GM19043 (cell line): ENCODE measurements at regions not wholly inside any gene's neighbourhood (a gene's known extent, or its start where the extent isn't known, plus 50 kb on each side); places are given as distances from the start of the nearest gene placed in this dataset.

Source experiments
- ATAC-seq: cut with Tn5 transposase; IDR thresholded peaks from one replicate; pipeline ENCODE4 v1.9.1; 2021; ENCODE audit warnings: low read depth; ENCODE audit not compliant: unreplicated experiment

GRCh38 chr3:7793786-7794185, 707.8 kb upstream of the LMCD1 start:
- no peak for ATAC-seq

GRCh38 chr3:7798276-7798675, 703.3 kb upstream of the LMCD1 start:
- ATAC-seq = no peak

DNA sequence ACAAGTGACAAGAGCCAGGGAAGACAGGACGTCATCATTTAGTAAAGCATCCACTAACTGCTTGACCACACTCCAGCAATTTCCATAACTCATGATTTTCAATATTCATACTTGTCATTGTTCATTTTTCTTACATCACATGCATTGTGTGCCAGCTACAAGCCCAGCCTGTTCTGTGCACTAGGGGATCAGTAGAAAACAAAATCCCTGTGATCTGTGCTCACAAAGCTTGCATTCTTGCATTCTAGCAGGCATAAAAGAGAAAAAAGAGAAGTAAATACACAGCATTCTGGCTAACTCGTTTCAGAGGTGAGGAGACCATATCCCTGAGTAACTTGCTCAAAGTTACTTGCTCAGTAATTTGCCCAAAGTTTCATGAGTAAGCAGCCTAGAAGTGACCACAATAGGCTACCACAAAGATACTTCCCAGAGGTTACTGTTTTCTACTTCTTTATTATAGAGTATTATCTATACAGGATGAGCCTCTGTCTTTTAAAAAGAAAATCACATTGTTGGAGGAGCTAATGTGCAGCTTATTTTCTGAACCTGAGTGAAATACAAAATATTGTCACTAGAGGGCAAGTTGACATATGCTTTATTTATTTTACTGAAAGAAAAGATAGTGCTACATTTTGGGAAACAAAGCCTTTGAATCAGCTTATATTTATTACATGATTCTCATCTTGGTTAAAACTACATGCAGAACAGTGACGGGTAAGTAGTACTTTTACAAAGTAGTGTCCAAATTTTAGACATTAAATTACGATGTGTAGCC, 701.4 kb upstream of the LMCD1 start:
- no peak for ATAC-seq

GRCh38 chr3:7812490-7812889, 689.1 kb upstream of the LMCD1 start:
- ATAC-seq = no peak

- ATAC-seq = no peak
Measured at GRCh38 chr3:7813365-7813764, 688.3 kb upstream of the LMCD1 start.

DNA sequence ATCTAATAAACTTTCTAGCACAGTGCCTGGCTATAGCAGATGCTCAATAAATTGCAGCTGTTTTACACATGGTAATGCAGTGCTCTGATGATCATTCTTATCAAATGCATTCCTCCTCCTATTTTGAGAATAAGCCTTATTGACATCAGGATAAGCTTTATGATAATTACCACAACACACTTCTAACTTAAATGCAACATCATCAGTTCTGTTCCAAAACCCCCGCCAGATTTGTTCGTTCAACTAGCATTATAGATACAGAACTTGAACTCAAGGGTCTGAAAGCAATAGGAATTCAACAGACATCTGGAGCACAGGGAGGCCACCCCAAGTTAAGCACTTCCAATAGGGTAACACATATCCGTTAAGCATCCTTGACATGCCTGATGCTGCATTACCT, 684.4 kb upstream of the LMCD1 start:
- no peak for ATAC-seq

DNA sequence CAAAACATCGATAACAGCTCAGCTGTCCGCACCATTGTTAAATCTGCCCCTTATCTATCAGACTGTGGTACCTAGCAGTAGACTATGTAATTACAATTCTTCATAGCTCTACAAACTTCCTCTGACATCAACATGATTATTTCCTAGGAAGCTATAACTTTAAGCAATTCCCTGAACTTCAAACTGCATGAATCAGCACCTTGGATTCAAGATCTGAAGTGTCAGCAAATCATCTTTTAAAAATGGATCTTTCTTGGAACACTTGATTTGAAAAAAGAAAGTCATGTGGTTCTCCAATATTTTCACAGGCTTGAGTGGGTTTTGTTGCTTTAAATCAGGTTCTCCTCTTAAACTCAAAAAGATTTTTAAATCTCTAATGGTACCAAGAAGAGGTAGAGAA, 680.7 kb upstream of the LMCD1 start:
- ATAC-seq = no peak

DNA sequence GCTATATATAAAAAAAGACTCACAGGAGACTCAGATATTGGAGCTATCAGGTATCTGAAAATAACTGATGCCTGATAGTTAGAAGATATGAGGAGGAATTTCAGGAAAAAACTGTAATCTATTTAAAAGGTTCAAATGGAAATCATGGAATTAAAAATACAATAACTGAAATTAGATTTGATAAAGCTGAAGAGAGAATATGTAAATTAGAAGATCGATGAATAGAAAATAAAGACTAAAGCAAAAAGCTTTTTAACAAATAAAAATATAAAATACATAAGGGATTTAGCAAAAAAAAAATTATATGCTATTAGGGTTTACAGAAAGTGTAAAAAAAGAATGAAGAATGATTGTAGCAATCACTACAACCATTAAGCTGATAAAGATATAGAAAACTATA, 679.8 kb upstream of the LMCD1 start:
- no peak for ATAC-seq

GRCh38 chr3:7841451-7841850, 660.2 kb upstream of the LMCD1 start:
- no peak for ATAC-seq

- ATAC-seq = no peak
Measured at GRCh38 chr3:7843441-7843840, 658.2 kb upstream of the LMCD1 start.

GRCh38 chr3:7847021-7847420, 654.6 kb upstream of the LMCD1 start:
- ATAC-seq = no peak

GRCh38 chr3:7847521-7847920, 654.1 kb upstream of the LMCD1 start:
- no peak for ATAC-seq

DNA sequence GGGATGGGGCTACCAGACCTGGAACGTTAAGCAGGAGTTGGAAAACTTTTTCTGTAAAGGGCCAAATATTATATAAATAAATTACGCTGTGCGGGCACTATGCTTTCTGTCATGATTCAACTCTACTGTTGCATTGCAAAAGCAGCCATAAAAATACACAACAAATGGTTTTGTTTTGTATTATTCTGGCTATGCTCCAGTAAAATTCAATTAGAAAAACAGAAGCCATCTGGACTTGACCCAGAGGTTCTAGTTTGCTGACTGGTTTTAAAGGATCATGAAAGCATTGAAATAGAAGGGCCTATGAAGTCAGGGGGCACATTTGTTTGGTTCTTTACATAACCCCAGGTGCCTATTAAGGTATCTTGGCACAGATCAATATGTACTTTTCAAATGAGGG, 647.4 kb upstream of the LMCD1 start:
- ATAC-seq = no peak

DNA sequence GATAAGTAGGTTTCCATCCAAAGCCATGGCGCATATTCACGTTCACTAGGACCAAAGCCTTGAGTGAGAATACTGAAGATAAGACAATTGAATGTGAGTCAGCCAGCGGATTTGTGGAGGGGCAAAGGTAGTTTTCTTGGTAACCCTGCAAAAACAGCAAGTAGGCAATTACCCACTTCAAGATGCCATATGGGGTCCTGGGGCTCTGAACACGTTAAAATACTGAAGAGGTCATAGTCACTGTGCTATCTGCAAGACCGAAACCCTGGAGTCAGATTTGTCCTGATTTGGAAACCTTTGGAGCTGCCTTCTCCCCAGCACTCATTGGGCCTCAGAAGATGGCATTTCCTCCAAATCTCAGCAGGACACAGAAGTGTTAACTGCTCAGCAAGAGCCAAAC, 646.9 kb upstream of the LMCD1 start:
- no peak for ATAC-seq

DNA sequence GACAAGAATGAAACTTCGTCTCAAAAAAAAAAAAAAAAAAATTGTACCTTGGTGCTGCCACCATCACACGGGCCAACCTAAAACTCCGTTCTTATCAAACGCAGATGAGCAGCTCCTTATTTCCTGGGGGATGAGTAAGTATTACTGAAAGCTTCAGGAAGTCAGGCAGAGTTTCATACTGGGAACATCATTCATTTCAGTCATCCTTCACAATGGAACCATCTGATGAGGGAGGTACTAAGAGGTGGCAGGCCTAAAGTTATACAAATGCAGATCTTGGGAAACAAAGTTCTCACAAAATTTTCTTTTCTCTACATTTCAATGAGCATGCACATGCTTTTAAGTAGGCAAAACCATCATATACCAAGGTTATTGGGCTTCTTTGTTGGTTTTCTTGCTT, 636.0 kb upstream of the LMCD1 start:
- ATAC-seq = no peak

GRCh38 chr3:7867587-7867986, 634.0 kb upstream of the LMCD1 start:
- ATAC-seq = no peak

GRCh38 chr3:7871003-7871560, 630.5 kb upstream of the LMCD1 start:
- no peak for ATAC-seq

- ATAC-seq = no peak
Measured at GRCh38 chr3:7874116-7874515, 627.5 kb upstream of the LMCD1 start.

DNA sequence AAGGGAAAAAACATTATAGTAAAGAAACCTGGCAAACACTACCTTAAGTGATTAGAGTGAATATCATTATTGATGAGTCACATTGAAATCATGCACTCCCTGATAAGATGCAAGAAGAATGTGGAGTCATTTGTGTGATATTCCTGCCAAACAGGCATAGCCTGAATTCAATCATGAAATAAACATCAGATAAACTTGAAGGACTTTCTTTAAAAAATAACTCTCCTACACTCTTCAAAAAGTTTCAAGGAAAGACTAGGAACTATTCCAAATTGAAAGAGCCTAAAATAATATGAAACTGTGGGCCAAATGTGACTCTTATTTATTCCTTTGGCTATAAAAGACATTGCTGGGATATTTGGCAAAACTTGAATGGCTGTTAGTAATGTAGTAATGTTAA, 625.7 kb upstream of the LMCD1 start:
- ATAC-seq = no peak

DNA sequence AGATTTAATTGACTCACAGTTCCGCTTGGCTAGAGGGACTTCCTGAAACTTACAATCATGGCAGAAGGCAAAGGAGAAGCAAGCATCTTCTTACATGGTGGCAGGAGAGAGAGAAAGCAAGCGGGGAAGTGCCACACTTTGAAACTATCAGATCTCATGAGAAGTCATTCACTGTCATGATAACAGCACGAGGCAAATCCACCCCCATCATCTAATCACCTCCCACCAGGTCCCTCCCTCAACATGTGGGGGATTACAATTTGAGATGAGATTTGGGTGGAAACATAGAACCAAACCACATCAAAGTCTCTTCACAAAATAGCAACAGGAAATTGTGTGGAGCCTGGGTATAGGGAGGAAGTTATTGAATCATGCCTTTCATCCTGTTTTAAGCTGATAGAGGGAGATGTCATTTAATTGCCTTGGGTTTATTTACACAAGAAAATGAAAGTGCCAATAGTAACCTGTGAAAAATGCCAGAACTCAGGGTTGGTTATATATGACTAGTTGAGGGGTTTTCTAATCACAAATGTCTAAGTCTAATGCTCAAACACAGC, 624.8 kb upstream of the LMCD1 start:
- no peak for ATAC-seq

DNA sequence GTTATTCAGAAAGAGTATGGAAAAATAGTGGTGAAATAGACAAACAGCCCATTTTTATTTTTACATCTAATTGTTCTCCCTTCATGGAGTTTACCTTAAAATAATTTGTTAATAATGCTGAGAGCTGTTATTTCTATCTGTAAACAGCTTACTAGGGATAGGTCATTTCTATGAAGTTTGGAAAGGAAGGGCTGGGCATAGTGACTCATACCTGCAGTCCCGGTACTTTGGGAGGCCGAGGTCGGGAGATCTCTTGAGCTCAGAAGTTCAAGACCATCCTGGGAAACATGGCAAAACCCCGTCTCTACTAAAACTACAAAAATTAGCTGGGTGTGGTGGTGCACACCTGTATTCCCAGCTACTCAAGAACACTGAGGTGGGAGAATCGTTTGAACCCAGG, 624.3 kb upstream of the LMCD1 start:
- ATAC-seq = no peak

- no peak for ATAC-seq
Measured at GRCh38 chr3:7879572-7879971, 622.1 kb upstream of the LMCD1 start.
